ENCODE measurements at regions not wholly inside any gene's neighbourhood (a gene's known extent, or its start where the extent isn't known, plus 50 kb on each side); places are given as distances from the start of the nearest gene placed in this dataset.
"Not testable (repeated sequence)": the region's sequence is repeated elsewhere in the genome, so short reads cannot be mapped to it uniquely, and the experiment has no call there.

DNA sequence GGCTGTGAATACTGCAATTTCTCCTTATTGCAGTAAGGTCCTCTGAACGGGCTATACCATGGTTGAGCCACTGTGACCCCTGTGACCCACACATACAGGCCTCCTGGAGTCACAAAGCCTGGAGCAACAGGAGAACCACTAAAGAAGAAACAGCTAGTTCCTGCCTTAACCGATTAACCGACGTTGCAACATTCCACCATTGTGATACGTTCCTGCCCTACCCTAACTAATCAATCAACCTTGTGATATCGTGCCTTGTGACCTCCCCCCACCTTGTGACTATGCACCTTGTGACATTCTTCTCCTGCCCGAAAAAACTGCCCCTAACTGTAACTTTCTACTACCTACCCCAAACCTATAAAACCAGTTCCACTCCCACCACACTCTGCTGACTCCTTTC, 301.5 kb upstream of the MAGEB16 start:
- TF ChIP-seq, protein P1, sequence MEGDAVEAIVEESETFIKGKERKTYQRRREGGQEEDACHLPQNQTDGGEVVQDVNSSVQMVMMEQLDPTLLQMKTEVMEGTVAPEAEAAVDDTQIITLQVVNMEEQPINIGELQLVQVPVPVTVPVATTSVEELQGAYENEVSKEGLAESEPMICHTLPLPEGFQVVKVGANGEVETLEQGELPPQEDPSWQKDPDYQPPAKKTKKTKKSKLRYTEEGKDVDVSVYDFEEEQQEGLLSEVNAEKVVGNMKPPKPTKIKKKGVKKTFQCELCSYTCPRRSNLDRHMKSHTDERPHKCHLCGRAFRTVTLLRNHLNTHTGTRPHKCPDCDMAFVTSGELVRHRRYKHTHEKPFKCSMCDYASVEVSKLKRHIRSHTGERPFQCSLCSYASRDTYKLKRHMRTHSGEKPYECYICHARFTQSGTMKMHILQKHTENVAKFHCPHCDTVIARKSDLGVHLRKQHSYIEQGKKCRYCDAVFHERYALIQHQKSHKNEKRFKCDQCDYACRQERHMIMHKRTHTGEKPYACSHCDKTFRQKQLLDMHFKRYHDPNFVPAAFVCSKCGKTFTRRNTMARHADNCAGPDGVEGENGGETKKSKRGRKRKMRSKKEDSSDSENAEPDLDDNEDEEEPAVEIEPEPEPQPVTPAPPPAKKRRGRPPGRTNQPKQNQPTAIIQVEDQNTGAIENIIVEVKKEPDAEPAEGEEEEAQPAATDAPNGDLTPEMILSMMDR (IDR thresholded peaks at IDR 0.05): not testable (repeated sequence)
- not testable (repeated sequence) for TF ChIP-seq POLR2AphosphoS5 (IDR thresholded peaks at IDR 0.05)

All from prostate gland (tissue), 2 donors.